Kidney epithelial cell (primary cell): ENCODE measurements at regions not wholly inside any gene's neighbourhood (a gene's known extent, or its start where the extent isn't known, plus 50 kb on each side); places are given as distances from the start of the nearest gene placed in this dataset.

ENCODE experiments used
- DNase-seq: peaks from one replicate; pipeline ENCODE4 v3.0.0-alpha.2; 2010; ENCODE audit warnings: low read depth
- H3K27me3 ChIP-seq: 2 replicates; pipeline ENCODE4 v1.6.0; 2011; ENCODE audit warnings: low read length; ENCODE audit not compliant: control insufficient read depth, insufficient read depth
- H3K36me3 ChIP-seq: 2 replicates; pipeline ENCODE4 v1.5.1; 2011; ENCODE audit warnings: low read length; ENCODE audit not compliant: control insufficient read depth, insufficient read depth
- H3K4me3 ChIP-seq: 2 replicates; pipeline ENCODE4 v1.5.1; 2011; ENCODE audit warnings: low read depth, mild to moderate bottlenecking, control low read depth, low read length
- CTCF ChIP-seq: IDR thresholded peaks from 2 replicates; pipeline ENCODE4 v1.5.1; 2011; ENCODE audit warnings: mild to moderate bottlenecking, moderate library complexity, low read length, control low read depth, inconsistent platforms; ENCODE audit not compliant: insufficient read depth, poor library complexity, severe bottlenecking

DNA sequence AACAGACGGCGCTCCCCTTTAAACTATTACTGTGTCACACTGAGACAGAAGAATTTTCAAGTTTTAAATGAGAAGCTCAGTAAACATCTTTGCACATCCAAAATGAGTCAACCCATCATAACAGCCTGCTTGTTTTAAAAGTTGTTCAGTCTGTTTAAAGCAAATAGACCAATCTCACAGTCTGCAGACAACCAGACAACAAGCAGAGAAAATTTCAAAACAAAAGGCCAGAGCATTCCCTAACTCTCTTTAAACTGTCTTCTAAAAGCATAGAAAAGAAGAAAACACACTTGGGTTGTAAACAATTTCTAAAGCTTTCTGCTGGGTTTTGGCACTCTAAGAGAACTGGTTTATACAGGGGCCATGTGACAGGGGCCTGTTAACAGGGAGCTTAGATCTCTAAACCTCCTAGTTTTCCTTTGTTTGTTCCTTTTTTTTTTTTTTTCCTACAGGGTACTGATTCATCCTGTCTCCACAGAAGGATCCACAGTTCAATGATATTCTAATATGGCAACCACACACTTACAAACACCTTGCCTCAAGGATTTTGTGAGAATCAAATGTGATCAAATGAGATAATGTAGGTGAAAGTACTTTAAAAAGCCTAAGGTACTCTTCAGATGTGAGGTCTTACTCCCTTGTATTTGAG is 100.8 kb upstream of the MAML3 start:
- no peak for DNase-seq
- Histone ChIP-seq H3K27me3 (no peaks in the 10 kb centered on the region), H3K36me3 (no peaks in the 10 kb centered on the region), H3K4me3 (no peak overlapping the region)
- TF ChIP-seq CTCF = no peak

DNA sequence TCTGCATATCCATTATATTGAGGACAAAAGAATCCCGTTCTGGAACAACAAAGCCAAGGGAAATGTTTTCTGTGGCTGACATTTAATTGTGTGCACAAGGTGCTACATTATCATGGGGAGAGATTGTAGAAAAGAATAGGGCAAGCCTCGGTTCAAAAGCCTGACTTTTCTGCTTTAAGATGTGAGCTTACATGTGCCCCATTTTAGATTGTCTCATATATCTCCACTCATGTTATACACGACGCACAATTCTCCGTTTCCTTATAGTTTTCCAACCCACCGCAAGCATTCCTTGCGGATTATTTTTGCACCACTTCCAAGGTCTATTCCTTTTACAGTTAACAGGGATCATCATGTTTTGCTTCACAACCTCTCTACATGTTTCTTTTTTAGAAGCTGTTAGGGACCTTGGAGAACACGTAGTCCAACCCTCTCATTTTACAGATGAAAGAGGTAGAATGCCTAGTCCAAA is 99.6 kb upstream of the MAML3 start:
- no peaks in the 10 kb centered on the region for H3K27me3 ChIP-seq
- H3K36me3 ChIP-seq = no peaks in the 10 kb centered on the region
- TF ChIP-seq CTCF = no peak
- H3K4me3 ChIP-seq = no peak overlapping the region
- no peak for DNase-seq

- no peaks in the 10 kb centered on the region for H3K36me3 ChIP-seq
- no peaks in the 10 kb centered on the region for H3K27me3 ChIP-seq
- TF ChIP-seq CTCF = peak; percentile 69
- H3K4me3 ChIP-seq = peak overlapping the region; percentile 44
- DNase-seq = no peak
Measured at GRCh38 chr4:140252742-140253555, 99.0 kb upstream of the MAML3 start.

GRCh38 chr4:140252141-140252741 is 98.3 kb upstream of the MAML3 start:
- TF ChIP-seq CTCF = no peak
- peak overlapping the region; percentile 44 for H3K4me3 ChIP-seq
- H3K36me3 ChIP-seq = no peaks in the 10 kb centered on the region
- no peaks in the 10 kb centered on the region for H3K27me3 ChIP-seq
- no peak for DNase-seq

DNA sequence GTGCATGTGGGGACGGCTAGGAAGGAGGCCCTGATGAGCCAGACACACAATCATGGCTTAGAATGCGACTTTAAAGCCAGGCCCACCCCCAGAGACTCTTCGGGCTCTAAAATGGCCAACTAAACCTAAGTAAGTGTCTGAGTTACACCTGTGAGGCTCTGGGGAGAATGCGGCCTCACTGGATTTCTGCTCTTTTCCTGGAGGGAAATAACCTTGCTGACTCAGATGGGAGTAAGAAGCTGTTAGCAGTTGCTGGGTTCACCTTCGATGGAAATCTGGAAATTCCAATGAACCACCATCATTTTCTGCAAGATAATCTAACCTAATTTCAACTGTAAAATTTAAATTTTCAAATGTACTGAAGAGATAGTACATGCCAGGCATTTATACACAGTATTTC is 97.6 kb upstream of the MAML3 start:
- no peak for TF ChIP-seq CTCF
- H3K4me3 ChIP-seq = no peak overlapping the region

More for the DNA sequence above, 97.6 kb upstream of the MAML3 start:
- H3K27me3 ChIP-seq = no peaks in the 10 kb centered on the region
- no peak for DNase-seq
- no peaks in the 10 kb centered on the region for H3K36me3 ChIP-seq
